CD4-positive, alpha-beta T cell treated with Interferon alpha-2 for 1 hour (primary cell): ENCODE measurements at regions not wholly inside any gene's neighbourhood (a gene's known extent, or its start where the extent isn't known, plus 50 kb on each side); places are given as distances from the start of the nearest gene placed in this dataset.
"Not testable (repeated sequence)": the region's sequence is repeated elsewhere in the genome, so short reads cannot be mapped to it uniquely, and the experiment has no call there.

Experiments used
- DNase-seq, 2 donors: peaks; one replicate each; pipeline ENCODE4 v3.0.0-alpha.2; 2020 to 2022

- DNase-seq: no peak
Observed at GRCh38 chr12:68387338-68387737, 55.2 kb upstream of the MDM1 start.

GRCh38 chr12:68389305-68389704, 57.1 kb upstream of the MDM1 start:
- no peak for DNase-seq

- no peak for DNase-seq
Observed at GRCh38 chr12:68391937-68392336, 59.8 kb upstream of the MDM1 start.

- no peak for DNase-seq
Observed at GRCh38 chr12:68392376-68392775, 60.2 kb upstream of the MDM1 start.

GRCh38 chr12:68393417-68393816, 61.3 kb upstream of the MDM1 start:
- no peak for DNase-seq

- DNase-seq: no peak
Observed at GRCh38 chr12:68397566-68398158, 65.5 kb upstream of the MDM1 start.

- not testable (repeated sequence) for DNase-seq
Observed at GRCh38 chr12:68398689-68399088, 66.5 kb upstream of the MDM1 start.

- no peak for DNase-seq
Observed at GRCh38 chr12:68400226-68400829, 68.2 kb upstream of the MDM1 start.

GRCh38 chr12:68402422-68402821, 70.3 kb upstream of the MDM1 start:
- no peak for DNase-seq

- DNase-seq: no peak
Observed at GRCh38 chr12:68403296-68403695, 71.1 kb upstream of the MDM1 start.

- DNase-seq: no peak
Observed at GRCh38 chr12:68403711-68404110, 71.5 kb upstream of the MDM1 start.

GRCh38 chr12:68405343-68405781, 73.2 kb upstream of the MDM1 start:
- DNase-seq: no peak

- no peak for DNase-seq
Observed at GRCh38 chr12:68406134-68406576, 74.0 kb upstream of the MDM1 start.

GRCh38 chr12:68406911-68407310, 74.7 kb upstream of the MDM1 start:
- DNase-seq: no peak

GRCh38 chr12:68410018-68410660, 78.0 kb upstream of the MDM1 start:
- DNase-seq: no peak

GRCh38 chr12:68411371-68411770, 79.2 kb upstream of the MDM1 start:
- DNase-seq: no peak

GRCh38 chr12:68414988-68415387, 82.8 kb upstream of the MDM1 start:
- no peak for DNase-seq

GRCh38 chr12:68416350-68416749, 84.2 kb upstream of the MDM1 start:
- DNase-seq: no peak

- DNase-seq: no peak
Observed at GRCh38 chr12:68416826-68417225, 84.7 kb upstream of the MDM1 start.

- no peak for DNase-seq
Observed at GRCh38 chr12:68418137-68418460, 85.9 kb upstream of the MDM1 start.

- no peak for DNase-seq
Observed at GRCh38 chr12:68420225-68421010, 88.3 kb upstream of the MDM1 start.

- DNase-seq: peak in 1 of 2 donors; percentile 9
Observed at GRCh38 chr12:68422159-68422558, 90.0 kb upstream of the MDM1 start.

- DNase-seq: no peak
Observed at GRCh38 chr12:68422956-68423574, 90.9 kb upstream of the MDM1 start.
